GM12864 (cell line): ENCODE measurements at regions not wholly inside any gene's neighbourhood (a gene's known extent, or its start where the extent isn't known, plus 50 kb on each side); places are given as distances from the start of the nearest gene placed in this dataset.

Source experiments
- DNase-seq: peaks from one replicate; pipeline ENCODE4 v3.0.0-alpha.2; 2011; ENCODE audit warnings: low read depth
- H3K4me3 ChIP-seq: 2 replicates; pipeline ENCODE4 v1.5.1; 2011; ENCODE audit warnings: mild to moderate bottlenecking, low read depth, low read length, control low read depth
- TF ChIP-seq, protein P1 (sequence below): IDR thresholded peaks from 2 replicates; pipeline ENCODE4 v1.5.1; 2011; ENCODE audit warnings: low read depth, mild to moderate bottlenecking, moderate library complexity, low read length, control low read depth, inconsistent platforms; ENCODE audit errors: missing control alignments

- no peak overlapping the region for H3K4me3 ChIP-seq
- TF ChIP-seq, protein P1, sequence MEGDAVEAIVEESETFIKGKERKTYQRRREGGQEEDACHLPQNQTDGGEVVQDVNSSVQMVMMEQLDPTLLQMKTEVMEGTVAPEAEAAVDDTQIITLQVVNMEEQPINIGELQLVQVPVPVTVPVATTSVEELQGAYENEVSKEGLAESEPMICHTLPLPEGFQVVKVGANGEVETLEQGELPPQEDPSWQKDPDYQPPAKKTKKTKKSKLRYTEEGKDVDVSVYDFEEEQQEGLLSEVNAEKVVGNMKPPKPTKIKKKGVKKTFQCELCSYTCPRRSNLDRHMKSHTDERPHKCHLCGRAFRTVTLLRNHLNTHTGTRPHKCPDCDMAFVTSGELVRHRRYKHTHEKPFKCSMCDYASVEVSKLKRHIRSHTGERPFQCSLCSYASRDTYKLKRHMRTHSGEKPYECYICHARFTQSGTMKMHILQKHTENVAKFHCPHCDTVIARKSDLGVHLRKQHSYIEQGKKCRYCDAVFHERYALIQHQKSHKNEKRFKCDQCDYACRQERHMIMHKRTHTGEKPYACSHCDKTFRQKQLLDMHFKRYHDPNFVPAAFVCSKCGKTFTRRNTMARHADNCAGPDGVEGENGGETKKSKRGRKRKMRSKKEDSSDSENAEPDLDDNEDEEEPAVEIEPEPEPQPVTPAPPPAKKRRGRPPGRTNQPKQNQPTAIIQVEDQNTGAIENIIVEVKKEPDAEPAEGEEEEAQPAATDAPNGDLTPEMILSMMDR, result no peak
- no peak for DNase-seq
Measured at GRCh38 chr11:134754521-134755198, 342.6 kb upstream of the B3GAT1 start.

DNA sequence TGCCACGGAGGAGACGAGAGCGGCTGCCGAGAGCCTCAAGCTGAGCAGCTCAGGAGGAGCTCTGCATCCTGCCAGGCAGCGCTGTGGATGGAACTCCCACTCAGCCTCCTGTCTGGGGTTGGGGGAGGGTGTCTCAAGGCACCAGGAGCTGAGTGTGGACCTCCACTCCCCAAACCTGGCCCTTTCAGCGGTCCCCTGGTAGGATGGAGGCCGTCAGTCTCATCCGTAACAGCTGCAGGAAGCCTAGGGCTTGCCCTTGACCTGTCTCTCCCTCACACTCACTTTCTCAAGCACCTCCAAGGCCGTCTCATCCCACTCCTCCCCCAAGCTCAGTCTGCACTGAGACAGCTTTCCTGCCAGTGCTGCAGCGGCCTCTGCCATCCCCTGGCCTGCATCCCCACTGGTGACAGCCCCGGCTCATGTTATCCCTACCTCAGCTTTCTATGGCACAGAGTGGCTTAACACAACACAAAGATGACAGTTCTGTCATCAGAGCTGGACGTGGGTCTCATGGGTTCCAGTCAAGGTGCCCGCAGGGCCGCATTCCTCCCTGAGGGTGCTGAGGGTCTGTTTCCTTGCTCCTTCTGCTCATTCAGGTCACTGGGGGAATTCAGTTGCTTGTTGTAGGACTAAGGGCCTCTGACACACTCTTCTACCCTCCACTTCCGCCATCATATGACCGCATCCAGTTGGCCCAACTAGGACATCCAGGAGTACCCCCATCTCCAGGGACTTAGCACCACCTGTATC is 341.9 kb upstream of the B3GAT1 start:
- TF ChIP-seq, protein P1, result no peak
- H3K4me3 ChIP-seq, result no peak overlapping the region
- DNase-seq, result no peak

- DNase-seq, result no peak
- no peak overlapping the region for H3K4me3 ChIP-seq
- TF ChIP-seq, protein P1, result no peak
Measured at GRCh38 chr11:134752964-134753770, 341.1 kb upstream of the B3GAT1 start.

DNA sequence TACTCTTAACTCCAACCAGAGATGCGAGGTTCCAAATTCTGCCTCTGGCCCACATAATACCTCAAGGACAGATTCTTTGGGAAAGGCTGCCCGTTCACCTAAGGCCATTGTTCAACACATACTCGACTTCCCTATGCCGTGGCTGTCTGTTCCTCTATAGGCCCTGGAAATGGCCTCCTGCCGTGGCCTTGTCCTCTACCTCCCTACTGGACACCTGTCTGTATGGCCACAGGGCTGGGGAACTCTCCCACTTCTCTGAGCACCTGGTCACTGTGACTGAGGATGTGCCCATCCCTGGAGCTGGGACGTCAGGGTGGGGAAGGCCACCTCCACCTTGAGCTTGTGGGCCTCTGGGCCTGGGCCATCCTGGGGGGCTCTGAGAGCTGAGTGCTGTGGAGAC is 340.5 kb upstream of the B3GAT1 start:
- DNase-seq, result no peak
- TF ChIP-seq, protein P1, result no peak
- H3K4me3 ChIP-seq, result no peak overlapping the region

DNA sequence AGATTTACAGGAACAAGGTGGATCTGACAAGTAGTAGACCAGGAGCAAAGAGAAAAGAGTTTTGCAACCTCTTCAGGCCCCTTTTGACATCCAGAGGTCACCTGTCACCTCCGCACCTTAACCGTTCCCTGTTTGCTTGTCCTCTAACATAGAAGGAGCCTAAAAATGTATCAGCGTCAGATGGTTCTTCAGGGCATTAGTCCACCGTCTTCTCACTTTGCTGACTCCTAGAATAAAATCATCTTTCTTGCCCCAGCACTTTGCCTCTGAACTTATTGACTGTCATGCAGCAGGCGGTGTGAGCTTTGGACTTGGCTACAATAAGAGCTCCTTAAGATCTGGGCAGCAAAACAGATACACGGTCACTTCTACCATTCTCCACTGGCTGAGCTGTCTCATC is 339.7 kb upstream of the B3GAT1 start:
- TF ChIP-seq, protein P1, result no peak
- no peak overlapping the region for H3K4me3 ChIP-seq
- DNase-seq, result no peak

GRCh38 chr11:134751031-134751585 is 339.1 kb upstream of the B3GAT1 start:
- TF ChIP-seq, protein P1, result no peak
- DNase-seq, result no peak
- no peak overlapping the region for H3K4me3 ChIP-seq
